Neural cell (in vitro differentiated cells): ENCODE measurements at regions not wholly inside any gene's neighbourhood (a gene's known extent, or its start where the extent isn't known, plus 50 kb on each side); places are given as distances from the start of the nearest gene placed in this dataset.

Experiments
- CTCF ChIP-seq: fragments of 450-650 bp; IDR thresholded peaks from 2 replicates; pipeline ENCODE4 v1.5.1; 2014; ENCODE audit warnings: antibody characterized with exemption, mild to moderate bottlenecking, moderate library complexity; ENCODE audit not compliant: poor library complexity, severe bottlenecking
- EP300 ChIP-seq: fragments of 450-650 bp; conservative IDR thresholded peaks from 2 replicates; pipeline ENCODE4 v1.6.1; 2014; ENCODE audit warnings: antibody characterized with exemption, mild to moderate bottlenecking, moderate library complexity; ENCODE audit not compliant: poor library complexity, severe bottlenecking
- EZH2 ChIP-seq: fragments of 200-600, 300-800 bp; shearing (Covaris generic), sonication (generic); IDR thresholded peaks from 2 replicates; pipeline ENCODE4 v1.6.1; 2014; ENCODE audit warnings: antibody characterized with exemption, low read length, borderline replicate concordance, mild to moderate bottlenecking; ENCODE audit not compliant: insufficient read depth, poor library complexity, severe bottlenecking
- POLR2AphosphoS5 ChIP-seq: IDR thresholded peaks from 2 replicates; pipeline ENCODE4 v1.6.1; 2012
- RAD21 ChIP-seq: fragments of 450-650 bp; conservative IDR thresholded peaks from 2 replicates; pipeline ENCODE4 v1.6.1; 2014; ENCODE audit warnings: antibody characterized with exemption, mild to moderate bottlenecking, moderate library complexity
- TAF1 ChIP-seq: IDR thresholded peaks from 2 replicates; pipeline ENCODE4 v1.6.1; 2012; ENCODE audit warnings: low read depth
- TF ChIP-seq, protein P1 (sequence below): IDR thresholded peaks from 2 replicates; pipeline ENCODE4 v1.6.1; 2012; ENCODE audit warnings: borderline replicate concordance

DNA sequence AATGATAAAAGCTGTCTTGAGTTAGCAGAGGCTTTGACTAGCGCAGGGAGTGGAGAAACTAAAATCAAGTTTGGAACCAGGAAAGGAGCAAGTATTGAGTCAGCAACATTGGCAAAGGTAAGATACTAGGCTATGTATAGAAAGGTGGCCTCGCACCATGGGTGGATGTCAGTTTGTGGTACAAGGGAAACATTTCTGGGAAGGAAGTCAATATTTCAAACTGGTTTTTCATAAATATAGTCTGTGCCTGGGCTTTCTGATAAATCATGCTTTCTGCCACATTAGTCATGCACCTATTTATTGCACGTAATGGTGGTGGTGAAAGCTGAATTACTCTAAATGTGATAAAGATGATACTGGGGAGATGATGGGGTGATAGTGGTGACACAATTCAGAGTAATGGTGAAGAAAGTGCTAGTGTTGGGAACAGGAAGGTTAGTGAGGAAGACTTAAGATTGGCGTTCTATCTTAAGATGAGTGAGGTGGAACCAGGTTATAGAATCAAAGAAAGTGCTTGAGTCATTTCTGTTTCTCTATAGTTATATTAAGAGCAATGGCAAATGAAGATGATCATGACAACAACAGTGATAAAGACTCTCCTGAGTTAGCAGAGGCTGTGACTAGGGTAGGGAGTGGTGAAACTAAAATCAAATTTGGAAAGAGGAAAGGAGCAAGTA lies 729.0 kb downstream of the FAM181B start:
- TF ChIP-seq EP300 (no peak), POLR2AphosphoS5 (no peak), CTCF (no peak), EZH2 (no peak), RAD21 (no peak), TAF1 (no peak)
- TF ChIP-seq, protein P1, sequence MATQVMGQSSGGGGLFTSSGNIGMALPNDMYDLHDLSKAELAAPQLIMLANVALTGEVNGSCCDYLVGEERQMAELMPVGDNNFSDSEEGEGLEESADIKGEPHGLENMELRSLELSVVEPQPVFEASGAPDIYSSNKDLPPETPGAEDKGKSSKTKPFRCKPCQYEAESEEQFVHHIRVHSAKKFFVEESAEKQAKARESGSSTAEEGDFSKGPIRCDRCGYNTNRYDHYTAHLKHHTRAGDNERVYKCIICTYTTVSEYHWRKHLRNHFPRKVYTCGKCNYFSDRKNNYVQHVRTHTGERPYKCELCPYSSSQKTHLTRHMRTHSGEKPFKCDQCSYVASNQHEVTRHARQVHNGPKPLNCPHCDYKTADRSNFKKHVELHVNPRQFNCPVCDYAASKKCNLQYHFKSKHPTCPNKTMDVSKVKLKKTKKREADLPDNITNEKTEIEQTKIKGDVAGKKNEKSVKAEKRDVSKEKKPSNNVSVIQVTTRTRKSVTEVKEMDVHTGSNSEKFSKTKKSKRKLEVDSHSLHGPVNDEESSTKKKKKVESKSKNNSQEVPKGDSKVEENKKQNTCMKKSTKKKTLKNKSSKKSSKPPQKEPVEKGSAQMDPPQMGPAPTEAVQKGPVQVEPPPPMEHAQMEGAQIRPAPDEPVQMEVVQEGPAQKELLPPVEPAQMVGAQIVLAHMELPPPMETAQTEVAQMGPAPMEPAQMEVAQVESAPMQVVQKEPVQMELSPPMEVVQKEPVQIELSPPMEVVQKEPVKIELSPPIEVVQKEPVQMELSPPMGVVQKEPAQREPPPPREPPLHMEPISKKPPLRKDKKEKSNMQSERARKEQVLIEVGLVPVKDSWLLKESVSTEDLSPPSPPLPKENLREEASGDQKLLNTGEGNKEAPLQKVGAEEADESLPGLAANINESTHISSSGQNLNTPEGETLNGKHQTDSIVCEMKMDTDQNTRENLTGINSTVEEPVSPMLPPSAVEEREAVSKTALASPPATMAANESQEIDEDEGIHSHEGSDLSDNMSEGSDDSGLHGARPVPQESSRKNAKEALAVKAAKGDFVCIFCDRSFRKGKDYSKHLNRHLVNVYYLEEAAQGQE, result no peak
